WI38 (cell line): ENCODE measurements at regions not wholly inside any gene's neighbourhood (a gene's known extent, or its start where the extent isn't known, plus 50 kb on each side); places are given as distances from the start of the nearest gene placed in this dataset.

Source experiments
- H3K4me3 ChIP-seq: 2 replicates; pipeline ENCODE4 v1.5.1; 2011; ENCODE audit warnings: low read depth, mild to moderate bottlenecking, control low read depth, low read length
- TF ChIP-seq, protein P1 (sequence below): IDR thresholded peaks from 2 replicates; pipeline ENCODE4 v1.5.1; 2012; ENCODE audit warnings: low read depth, mild to moderate bottlenecking, control low read depth, low read length

DNA sequence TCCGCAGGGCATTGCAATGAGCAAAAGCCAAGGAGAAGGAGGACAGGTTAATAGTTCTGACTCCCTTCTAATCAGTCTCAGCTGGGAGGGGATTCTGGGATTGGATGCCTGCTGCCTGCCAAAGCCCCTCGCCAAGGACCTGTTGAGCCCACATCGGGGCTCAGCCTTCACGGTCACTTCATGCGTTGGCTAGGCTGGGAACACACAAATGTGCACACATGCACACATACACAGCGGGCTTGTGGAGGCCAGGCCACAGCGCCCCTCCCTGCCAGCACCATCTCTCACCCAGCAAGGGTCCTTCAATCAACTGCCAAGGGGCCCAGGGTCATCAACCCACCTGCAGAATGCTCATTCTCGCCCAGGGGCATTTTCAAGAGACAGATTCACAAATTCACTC lies 113.9 kb downstream of the C5orf15 start:
- TF ChIP-seq, protein P1, sequence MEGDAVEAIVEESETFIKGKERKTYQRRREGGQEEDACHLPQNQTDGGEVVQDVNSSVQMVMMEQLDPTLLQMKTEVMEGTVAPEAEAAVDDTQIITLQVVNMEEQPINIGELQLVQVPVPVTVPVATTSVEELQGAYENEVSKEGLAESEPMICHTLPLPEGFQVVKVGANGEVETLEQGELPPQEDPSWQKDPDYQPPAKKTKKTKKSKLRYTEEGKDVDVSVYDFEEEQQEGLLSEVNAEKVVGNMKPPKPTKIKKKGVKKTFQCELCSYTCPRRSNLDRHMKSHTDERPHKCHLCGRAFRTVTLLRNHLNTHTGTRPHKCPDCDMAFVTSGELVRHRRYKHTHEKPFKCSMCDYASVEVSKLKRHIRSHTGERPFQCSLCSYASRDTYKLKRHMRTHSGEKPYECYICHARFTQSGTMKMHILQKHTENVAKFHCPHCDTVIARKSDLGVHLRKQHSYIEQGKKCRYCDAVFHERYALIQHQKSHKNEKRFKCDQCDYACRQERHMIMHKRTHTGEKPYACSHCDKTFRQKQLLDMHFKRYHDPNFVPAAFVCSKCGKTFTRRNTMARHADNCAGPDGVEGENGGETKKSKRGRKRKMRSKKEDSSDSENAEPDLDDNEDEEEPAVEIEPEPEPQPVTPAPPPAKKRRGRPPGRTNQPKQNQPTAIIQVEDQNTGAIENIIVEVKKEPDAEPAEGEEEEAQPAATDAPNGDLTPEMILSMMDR: no peak
- no peak overlapping the region for H3K4me3 ChIP-seq

DNA sequence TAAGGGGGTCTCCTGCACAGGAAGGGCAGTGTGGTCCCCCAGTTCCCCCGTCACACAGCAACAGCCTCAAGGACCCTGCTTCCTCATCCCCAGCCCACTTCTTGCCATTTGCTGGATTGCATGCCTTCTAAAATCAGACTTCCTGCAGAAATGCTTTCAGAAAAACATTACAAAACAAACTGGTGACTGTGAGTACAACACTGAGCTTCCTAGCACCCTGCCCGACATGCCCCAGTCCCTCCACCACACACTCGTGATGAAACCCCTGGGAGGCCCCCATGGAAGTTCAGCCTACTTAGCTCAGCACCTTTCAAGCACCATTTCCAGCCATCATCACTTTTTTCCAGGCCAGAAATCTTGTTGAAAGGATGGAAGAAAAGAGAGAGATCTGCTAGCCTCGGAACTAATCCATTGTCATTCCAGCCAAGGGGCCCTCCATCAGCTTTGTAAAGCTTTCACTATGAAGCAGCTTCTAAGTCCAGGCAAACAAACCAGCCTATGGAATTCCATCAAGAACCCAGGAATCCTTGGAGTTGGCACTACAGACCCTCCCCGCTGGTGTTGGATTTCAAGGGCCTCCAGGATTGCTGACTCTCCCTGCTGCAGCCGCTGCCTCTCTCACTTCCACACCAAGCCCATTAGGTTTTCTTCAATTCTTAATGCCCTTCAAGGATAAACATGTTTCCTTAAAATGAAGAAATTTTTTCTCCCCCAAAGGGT lies 114.6 kb downstream of the C5orf15 start:
- TF ChIP-seq, protein P1: no peak
- no peak overlapping the region for H3K4me3 ChIP-seq

DNA sequence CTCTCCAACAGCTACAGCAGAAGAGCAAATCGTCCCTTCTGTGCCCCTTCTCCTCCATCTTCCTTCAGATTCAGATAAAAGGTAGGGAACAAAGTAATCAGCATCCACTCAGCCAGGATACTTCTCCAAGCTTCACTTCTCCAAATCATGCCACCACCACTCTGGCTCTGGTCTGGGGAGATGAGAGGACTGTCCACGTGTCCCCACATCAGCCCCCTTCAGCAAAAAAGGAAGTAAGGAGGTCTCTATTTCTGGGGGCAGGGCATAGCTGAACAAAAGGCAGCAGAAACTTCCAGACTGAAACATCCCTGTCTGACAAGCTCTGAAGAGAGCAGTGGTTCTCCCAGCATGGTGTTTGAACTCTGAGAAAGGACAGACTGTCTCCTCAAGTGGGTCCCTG lies 116.9 kb downstream of the C5orf15 start:
- TF ChIP-seq, protein P1: no peak
- H3K4me3 ChIP-seq: no peak overlapping the region

DNA sequence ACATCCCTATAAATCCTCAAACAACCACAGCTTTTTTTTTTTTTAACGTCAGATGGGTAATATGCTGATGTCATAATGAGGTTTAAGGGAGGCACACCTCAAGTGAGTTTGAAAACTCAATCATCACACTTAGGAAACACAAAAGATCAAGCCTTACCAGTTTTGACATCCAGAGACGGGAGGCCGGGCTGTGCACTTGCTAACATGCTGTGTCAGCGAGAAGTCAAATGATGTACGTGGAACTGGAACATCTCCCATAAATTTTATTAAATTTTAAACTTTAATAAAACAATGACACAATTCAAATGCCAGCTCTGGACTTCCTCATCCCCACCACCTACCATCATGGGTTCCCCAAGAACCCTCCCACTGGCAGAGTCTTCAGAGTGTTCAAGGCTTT lies 117.6 kb downstream of the C5orf15 start:
- H3K4me3 ChIP-seq: no peak overlapping the region
- TF ChIP-seq, protein P1: no peak

DNA sequence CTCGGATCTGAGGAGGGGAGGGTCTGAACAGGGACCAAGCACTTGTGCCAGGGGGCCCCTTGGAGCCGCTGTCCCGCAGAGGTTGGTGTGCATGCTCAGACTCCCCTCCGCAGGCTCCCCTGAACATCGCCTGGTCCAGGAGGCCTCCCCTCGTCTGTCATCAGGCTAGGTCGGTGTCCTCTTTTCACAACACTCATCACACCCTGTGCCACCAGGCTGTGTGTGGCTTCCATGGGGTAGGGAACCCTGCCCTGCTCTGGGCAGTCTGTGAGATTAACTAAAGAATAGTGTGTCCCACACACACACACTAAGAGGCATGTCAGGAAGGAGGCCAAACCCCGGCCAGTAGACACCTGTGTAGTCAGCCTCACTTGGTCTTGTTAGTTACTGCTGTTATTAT lies 119.3 kb downstream of the C5orf15 start:
- no peak overlapping the region for H3K4me3 ChIP-seq
- TF ChIP-seq, protein P1: no peak

DNA sequence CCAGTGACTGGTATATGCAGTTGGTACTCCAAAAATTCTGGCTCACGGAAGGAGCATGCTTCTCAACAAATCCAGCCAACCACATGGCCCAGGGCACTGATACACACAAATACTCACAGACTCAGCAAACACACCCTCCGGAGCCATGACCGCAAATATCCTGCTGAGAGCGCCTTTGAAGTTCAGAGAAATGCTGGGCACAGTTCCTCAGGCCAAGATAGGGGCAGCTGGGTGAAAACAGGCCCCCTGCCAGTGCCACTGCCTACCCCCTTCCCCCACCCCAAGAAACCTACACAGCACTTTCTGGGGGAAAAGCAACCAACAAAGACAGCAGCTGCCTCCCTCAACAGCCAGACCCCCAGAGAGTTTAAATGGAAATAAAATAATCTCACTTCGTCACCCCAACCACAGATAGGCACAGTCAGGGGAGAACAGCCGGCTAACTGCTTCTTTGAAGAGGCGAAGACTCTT lies 120.0 kb downstream of the C5orf15 start:
- TF ChIP-seq, protein P1: no peak
- H3K4me3 ChIP-seq: no peak overlapping the region

DNA sequence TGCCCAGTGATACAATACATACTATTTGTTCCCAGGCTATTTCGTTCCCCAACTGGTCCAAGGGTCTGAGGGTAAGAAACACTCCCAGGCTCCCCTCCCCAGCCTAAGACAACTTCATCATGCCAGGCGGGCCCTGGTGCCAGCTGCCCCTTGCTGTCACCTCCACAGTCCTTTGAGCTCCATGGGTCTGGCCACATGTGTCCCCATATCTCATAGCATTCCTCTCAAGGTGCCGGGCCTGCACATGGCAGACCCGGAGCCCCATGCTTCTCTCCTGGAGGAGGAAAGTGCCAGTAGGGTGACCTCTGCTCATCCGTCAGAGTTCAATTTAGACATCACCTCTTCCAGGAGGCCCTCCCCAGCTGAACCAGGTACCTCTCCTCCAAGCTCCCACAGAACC lies 120.5 kb downstream of the C5orf15 start:
- H3K4me3 ChIP-seq: no peak overlapping the region
- TF ChIP-seq, protein P1: no peak
